Tongue (tissue), 1 donor: ENCODE measurements at regions not wholly inside any gene's neighbourhood (a gene's known extent, or its start where the extent isn't known, plus 50 kb on each side); places are given as distances from the start of the nearest gene placed in this dataset.
"Not testable (repeated sequence)": the region's sequence is repeated elsewhere in the genome, so short reads cannot be mapped to it uniquely, and the experiment has no call there.

Source experiments
- DNase-seq: peaks from one replicate; pipeline ENCODE4 v3.0.0-alpha.2; 2015

DNA sequence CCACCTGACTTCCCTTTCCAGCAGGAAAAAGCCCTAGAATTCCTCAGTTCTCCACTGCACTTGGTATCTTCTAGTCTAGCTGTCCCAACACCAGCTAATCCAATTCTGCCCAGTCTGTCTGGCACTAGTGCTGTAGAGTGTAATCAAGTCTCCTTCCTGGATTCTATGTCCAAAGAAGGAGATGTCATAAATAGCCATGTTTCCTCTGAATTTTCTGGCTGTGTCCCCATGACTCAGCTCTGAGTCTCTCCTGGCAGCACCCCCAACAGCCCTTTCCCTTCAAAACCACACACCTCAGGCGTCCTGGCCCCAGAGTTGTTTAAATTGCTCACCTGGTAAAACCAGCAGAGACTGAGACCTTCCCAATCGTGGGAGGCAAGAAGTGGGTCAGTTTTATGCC is 197.2 kb downstream of the GRXCR1 start:
- DNase-seq = no peak

DNA sequence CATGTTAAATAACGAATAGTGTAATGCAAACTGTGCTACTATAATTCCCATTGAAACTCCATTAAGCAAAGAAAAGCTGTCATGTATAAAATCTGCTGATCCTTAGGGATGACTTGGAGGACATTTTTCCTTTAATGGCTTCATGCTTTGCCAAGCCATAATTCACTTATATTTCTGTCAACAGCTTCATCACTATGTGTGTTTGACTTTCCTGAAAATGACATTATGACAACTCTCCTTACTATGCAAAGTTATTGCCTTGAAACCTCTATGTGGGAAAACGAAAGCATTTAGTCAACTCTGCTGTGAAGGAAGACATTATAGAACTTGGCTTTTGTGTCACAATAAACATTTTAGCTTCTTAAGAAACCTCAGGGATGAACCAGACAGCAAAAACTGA is 210.5 kb downstream of the GRXCR1 start:
- DNase-seq = no peak

DNA sequence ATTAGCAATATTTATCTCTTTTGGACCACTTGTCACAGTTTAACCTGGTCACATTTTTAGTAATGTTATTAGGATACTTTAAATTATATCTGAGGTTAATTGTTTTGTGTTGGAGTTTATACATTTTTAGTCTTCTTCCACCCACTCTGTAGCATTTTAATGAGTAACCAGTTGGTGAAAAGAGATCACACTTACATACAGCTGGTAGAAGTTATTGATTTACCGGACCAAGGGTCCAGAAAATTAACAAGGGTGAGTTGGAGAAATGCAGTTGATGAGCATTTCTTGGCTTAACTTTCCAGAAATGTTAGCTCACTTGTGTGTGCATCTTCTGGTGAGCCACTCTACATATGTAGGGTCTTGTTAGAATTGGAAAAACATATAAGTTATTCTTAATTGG is 219.6 kb downstream of the GRXCR1 start:
- no peak for DNase-seq

DNA sequence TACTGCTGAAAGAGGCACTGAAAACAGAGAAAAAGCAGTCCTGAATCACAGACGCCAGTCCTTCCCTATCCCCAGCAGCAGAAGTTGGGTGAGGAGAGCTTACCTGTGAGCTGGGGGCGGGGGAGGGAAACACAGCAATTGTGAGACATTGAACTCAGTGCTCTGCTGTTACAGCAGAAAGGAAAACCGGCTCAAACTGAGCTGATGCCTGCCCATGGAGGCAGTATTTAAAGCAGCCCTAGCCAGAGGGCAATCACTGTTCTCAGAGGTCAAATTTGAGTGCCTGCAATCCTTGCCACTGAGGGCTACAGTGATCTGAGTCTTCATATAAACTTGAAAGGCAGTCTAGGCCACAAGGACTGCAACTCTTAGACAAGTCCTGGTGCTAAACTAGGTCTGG is 220.7 kb downstream of the GRXCR1 start:
- no peak for DNase-seq

DNA sequence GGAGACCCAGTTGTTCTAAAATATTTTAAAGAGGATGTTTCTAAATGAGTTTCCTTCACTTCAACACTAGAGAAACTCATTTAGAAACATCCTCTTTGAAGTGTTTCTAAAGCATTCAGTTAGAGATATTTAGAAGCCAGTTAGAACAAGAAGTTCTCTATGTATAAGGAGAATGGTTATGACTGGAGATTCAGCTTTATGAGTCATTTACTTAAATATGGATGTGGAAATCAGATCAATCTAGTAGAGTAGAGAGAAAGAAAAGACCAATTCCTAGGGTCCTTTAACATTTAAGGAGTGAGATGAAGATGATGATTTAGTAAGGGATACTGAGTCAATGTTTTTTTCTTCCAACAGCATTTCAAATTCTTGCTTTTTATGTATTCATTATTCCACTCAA is 234.1 kb downstream of the GRXCR1 start:
- DNase-seq = no peak

DNA sequence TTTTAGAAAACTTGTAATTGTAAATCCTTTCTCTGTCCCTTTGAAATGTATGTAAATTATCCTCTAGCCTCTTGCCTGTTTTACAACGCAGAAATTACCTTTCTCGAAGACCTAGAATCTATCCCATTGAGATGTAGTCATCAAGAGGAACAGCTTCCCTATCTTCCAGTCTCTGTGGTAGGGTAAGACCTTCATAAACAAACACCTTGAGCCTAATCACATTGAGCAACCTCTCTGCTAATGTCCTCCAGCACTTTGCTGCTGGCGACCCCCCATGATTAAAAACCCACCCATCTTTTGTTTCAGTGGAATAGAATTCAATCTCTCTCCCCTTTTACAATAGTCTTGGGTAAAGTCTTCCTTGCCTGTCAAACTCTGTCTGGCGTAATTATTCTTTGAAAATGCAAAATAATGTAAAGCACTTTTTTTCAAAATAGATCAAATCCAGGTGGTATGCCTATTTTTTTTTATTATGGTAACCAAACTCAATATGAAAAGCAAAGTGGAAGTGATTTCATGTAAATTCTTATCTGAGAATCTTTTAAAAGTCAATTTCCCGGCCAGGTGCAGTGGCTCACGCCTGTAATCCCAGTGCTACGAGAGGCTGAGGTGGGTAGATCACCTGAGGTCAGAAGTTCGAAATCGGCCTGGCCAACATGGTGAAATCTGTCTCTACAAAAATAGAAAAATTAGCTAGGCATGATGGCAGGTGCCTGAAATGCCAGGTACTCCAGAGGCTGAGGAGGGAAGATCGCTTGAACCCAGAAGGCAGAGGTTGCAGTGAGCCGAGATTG is 237.9 kb downstream of the GRXCR1 start:
- no peak for DNase-seq

DNA sequence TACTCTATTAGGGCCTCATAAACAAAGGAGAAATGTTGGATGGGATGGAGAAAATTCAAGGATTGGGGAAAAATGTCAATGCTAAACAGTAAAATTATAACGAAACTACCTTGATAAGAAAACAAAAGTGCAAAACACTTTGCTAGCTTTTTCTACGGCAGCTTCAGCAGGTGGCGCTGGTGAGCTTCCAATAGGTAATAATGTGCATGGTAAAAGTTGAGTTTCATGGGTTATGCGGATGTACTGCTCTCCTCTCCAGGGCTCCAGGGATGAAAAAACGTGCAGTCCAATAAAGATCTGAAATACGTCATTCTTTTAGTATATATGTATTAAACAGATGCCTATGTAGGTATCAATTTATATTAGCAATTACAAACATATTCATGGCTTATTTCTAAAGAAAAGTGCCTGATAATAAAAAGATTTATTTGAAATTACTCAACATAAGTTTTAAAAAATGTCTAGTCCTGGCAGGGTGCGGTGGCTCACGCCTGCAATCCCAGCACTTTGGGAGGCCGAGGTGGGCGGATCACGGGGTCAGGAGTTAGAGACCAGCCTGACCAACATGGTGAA is 239.6 kb downstream of the GRXCR1 start:
- peak; percentile 79 for DNase-seq

DNA sequence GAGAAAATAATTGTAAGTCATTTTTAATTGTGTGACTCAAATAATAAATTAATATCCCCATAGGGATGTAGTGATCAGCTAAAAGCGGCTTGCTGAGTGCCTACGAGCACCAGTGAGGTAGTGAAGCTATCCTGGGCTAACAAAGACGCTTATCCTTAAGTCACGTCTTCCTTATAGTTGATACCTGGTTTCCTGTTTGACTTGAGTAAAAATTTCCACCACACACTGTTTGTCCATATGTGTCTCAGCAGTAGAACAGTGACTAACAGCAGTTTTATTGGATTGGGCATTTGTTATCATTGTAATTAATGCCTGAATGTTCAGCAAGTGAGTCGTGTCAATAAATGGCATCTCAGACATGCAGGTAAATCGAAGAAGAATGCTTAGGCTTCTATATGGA is 241.1 kb downstream of the GRXCR1 start:
- DNase-seq = no peak

DNA sequence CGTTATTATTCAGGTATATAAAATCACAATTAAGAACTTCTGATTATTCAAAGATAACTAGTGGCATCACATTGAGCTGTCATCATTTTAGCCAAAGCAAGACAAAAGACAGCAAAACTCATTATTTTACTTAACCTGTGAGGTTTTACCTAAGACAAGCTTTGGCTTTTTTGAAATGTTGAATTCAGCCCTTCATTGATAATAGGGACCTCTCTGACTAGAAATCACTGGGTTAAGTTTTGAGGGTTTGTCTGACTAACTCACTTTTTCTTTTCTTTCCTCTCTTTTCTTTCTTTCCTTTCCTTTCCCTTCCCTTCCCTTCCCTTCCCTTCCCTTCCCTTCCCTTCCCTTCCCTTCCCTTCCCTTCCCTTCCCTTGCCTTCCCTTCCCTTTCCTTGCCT is 244.2 kb downstream of the GRXCR1 start:
- no peak for DNase-seq

DNA sequence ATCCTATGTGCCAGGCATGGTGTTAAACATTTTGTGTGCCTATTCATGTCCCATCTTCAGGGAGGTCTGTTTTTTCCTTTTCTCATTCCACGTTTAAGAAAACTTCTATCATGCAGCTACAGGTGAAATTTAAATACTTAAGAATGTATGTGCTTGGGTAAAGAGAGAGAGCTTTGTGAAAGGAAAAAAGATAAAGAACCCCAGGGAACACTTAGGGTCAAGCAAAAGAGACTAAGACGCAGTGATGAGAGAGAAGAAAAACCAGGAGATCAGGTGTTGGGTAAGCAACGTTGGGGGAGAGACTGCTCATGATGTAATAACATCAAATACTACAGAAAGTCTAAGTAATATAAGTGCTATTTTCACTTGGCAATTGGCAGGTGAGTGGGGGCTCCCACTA is 253.7 kb downstream of the GRXCR1 start:
- no peak for DNase-seq

DNA sequence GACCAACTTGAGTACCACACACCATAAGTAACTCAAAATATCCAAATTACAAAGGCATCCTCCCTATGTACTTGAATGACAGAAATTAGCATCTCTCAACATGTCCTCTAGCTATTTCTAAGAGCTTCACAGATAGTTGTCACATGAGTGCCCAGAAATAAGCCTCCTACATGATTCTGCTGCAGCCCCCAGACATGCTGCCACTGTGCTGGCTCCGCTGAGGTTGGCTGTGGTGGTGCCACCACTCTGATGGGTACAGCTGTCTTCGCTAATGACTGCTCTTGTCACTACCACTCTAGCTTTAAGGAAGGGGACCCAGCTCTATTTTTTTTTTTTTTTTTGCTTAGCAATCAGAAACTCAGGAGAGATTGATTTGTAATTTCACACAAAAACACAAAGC is 256.0 kb downstream of the GRXCR1 start:
- no peak for DNase-seq

DNA sequence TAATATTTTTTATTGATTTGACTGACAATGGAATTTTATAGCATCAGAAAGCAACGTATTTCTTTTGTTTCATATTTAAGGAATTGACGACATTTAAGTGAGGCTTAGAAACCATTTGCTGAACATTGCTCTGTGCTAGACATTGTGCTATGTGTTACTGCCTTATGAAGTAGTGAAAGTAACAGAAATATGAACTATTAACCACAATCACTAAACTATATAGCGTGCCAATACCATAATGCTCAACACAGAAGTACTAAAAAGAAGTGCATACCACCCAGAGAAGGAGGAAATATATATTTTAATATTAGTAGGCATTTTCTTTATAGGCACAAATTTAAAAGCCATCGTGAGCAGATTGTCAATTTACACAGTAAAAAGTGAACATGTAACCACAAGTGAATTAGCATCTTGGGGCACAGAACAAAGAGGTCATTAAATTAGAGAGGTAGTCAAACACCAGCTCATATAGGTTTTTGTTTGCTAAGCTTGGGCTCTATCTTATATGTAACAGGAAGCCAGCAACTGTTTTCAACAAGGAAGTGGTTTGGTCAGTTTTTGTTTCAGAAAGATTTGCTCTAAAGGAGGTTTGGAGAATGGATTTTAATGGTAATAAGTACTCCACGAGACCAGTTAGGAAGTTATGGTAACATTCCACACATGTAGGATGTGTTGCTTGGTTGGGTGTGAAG is 270.7 kb downstream of the GRXCR1 start:
- DNase-seq = no peak

DNA sequence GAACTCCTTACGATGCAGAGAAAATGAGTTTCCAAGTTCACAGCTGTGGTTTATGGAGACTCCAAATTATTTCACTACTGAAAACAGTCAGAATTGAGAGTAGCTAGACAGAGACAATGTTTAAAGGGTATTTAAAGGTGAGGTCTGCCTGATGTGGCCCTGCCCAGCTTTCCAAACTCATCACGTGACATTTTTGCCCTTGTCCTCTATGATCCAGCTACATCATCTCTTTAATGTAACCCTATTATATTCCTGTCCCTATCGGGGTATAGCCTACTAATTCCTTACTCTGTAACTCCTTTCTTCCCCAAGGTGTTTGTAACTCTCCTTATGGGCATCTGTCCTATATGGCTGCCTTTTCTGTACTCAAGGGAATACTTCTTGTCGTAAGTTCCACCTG is 297.2 kb downstream of the GRXCR1 start:
- no peak for DNase-seq

DNA sequence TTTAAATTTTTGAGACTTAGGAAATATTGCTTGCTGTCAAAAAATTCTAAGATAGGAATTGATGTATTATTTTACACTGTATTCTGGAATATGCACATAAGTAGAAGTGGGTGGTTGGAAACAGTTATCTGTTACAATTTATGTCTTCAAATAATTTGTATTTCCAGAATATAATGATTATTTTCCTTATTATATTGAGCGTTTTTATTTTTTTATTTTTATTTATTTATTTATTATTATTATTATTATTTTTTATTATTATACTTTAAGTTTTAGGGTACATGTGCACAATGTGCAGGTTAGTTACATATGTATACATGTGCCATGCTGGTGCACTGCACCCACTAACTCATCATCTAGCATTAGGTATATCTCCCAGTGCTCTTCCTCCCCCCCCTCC is 320.1 kb downstream of the GRXCR1 start:
- DNase-seq = not testable (repeated sequence)

DNA sequence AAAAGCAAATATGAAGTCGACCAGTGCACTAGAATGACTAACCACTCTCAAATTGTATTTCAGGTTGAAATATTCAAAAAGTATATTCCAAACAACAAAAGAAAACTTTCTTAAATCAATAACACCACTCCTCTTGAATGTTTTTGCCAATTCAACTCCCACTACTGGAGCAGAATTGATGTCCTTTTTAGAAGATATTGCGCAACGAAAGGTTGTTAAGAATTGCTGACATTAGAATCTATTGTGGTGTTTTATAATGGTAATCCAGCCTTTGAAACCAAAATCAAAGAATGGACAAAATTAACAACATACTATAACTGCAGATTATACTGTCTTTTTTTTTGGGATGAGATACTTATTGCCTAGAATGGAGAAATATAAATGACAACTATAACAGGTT is 331.3 kb downstream of the GRXCR1 start:
- DNase-seq = no peak

DNA sequence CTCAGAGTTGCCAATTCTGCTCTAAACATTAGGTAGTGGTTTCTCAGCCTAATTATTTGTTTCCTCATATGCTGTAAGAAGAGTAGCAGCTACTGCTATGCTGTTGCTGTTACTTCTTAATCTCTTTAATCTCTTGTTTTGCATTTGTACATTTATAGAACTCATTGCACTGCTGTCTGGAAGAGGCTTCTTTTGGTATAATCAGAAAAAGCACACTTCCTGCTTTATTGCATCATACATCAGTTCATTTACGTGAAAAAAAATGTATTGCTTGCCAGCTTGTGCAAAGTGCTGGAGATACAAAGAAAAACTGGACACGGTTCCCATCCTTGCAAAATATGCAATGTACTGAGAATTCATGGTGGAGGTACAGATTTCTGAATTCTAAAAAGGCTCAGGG is 332.0 kb downstream of the GRXCR1 start:
- no peak for DNase-seq

DNA sequence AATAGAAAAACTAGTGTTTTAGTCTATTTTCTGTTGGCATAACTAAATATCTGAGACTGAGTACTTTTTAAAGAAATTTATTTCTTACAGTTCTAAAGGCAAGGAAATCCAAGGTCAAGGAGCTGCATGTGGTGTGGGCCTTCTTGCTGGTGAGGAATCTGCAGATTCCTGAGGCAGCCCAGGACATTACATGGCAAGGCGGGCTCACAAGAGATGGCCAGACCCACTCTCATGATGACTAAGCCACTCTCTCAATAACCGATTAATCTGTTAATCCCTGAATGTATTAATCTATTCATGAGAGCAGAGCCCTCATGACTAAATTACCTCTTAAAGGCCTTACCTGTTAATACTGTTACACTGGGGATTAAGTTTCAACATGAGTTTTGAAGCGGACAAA is 340.8 kb downstream of the GRXCR1 start:
- DNase-seq = no peak

DNA sequence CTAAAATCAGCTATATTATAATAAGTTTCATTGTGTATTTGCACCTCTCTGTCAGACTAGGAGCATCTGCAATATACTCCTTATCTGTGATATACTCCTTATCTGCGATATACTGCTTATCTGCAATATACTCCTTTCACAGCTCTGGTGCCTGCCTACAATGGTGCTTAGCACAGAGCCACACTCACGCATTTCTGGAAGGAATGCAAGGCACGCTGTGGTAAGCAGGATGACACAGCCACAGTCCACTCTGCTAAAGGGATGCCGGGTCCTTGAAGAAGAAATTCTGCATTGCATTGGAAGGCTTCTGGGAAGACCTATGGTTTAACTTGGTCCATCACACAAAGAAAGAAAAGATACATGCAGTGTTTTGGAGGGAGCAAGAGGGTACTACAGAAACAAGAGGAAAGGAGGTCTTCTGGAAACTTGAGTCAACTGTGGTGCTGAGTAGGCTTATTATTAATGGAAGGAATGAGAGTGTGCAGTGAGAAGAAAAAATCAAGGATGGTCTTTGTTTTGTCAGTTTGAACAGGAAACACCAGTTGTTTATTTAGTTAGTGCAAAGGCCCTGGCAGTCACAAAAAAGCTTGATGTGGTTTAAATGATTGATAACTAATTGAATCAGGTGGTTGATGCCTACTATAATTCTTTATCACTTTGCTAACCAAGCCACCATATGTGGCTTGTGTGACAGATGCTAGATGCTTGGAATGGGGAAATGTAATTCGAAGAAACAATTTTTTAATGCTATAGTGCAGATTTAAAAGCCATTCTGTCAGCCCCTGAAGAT is 342.3 kb downstream of the GRXCR1 start:
- DNase-seq = no peak

DNA sequence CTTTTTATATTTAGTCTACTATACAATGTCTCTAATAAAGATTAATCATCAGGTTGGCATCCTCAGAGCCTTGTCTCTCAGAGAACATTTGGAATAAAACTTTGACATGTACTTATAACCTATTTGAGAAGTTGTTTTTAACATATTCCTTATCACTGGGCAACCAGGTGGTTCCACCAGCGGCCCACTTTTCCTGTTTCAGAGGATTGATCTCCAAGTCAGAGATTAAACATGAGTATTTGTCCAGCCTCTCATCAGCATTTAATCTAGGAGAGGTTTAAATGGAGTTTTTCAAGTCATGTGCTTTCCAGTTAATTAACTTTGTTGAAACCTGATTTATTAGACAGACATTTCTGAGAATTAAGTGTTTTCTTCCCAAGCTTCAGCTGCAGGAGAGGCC is 345.5 kb downstream of the GRXCR1 start:
- no peak for DNase-seq

DNA sequence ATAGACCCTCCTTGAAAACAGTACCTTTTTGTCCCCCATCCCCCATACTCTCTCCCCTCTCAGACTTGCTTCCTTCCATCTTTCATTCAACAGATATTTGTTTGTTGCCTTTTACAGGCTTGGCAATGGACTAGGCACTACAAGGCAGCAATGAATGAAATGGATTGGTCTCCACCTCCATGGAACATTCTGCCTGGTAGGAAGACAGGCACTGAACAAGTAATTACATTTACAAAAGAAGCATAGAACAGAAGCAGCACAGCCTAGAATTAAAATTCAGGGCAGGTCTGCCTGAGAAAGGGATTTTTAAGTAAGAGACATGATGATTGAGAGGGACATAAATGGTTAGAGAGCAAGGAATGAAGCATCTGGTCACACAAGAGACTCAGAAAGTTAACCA is 346.1 kb downstream of the GRXCR1 start:
- no peak for DNase-seq

DNA sequence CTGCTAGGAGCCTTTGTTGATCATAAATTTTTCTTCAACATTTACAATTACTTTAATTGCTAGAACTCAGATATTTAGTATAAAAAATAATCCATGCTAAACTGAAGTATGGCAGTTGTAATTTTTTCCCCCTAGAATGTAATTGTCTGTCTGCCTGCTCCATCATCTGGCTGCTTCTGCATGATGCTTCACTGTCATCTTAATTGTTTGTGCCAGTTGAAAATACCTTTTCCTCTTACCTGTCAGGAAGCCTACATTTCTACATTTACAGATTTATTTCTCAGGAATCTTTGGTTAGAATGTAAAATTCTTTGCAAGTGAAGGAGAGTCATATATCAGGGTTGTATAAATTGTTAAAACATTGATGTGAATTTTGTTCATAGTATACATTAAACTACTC is 348.6 kb downstream of the GRXCR1 start:
- DNase-seq = no peak

DNA sequence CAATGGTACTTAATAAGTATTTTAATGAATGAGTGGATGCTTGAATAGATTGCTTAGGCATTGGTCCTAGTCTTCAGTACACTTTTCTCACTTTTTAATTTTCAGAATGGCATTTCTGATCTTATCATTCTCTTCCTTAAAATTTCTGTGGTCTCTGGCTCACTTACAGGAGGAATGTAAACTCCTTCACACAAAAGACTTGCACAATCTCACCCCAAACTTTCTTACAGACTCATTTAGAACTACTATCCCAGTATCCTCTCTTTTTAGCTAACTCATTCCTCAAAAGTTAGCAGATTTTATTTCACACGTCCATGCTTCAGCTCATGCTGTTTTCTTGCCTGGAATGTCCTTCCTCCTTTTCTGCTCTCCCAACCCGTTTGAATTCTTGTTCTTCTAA is 350.1 kb downstream of the GRXCR1 start:
- DNase-seq = no peak
